GM21390 (cell line): ENCODE measurements at regions not wholly inside any gene's neighbourhood (a gene's known extent, or its start where the extent isn't known, plus 50 kb on each side); places are given as distances from the start of the nearest gene placed in this dataset.
"Not testable (repeated sequence)": the region's sequence is repeated elsewhere in the genome, so short reads cannot be mapped to it uniquely, and the experiment has no call there.

ENCODE experiments used
- ATAC-seq: cut with Tn5 transposase; IDR thresholded peaks from one replicate; pipeline ENCODE4 v1.9.1; 2021; ENCODE audit not compliant: unreplicated experiment

- ATAC-seq, result no peak
These were observed 679.4 kb downstream of the TOX3 start for GRCh38 chr16:51867386-51868065.

- ATAC-seq, result no peak
These were observed 682.4 kb downstream of the TOX3 start for GRCh38 chr16:51864575-51864974.

GRCh38 chr16:51854401-51854951, 692.5 kb downstream of the TOX3 start:
- no peak for ATAC-seq

- ATAC-seq, result no peak
These were observed 693.4 kb downstream of the TOX3 start for GRCh38 chr16:51853586-51853985.

- no peak for ATAC-seq
These were observed 694.1 kb downstream of the TOX3 start for GRCh38 chr16:51852892-51853291.

GRCh38 chr16:51851111-51851510, 695.8 kb downstream of the TOX3 start:
- ATAC-seq, result no peak

GRCh38 chr16:51849715-51850114, 697.2 kb downstream of the TOX3 start:
- no peak for ATAC-seq

GRCh38 chr16:51845586-51846305, 694.7 kb upstream of the SALL1 start:
- ATAC-seq, result no peak

- ATAC-seq, result no peak
These were observed 688.8 kb upstream of the SALL1 start for GRCh38 chr16:51839727-51840462.

GRCh38 chr16:51834794-51835193, 683.7 kb upstream of the SALL1 start:
- no peak for ATAC-seq

GRCh38 chr16:51834133-51834532, 683.1 kb upstream of the SALL1 start:
- ATAC-seq, result no peak

- ATAC-seq, result no peak
These were observed 680.7 kb upstream of the SALL1 start for GRCh38 chr16:51831595-51832367.

- not testable (repeated sequence) for ATAC-seq
These were observed 680.0 kb upstream of the SALL1 start for GRCh38 chr16:51831034-51831433.

GRCh38 chr16:51825779-51826178, 674.7 kb upstream of the SALL1 start:
- ATAC-seq, result no peak

GRCh38 chr16:51822471-51822870, 671.4 kb upstream of the SALL1 start:
- ATAC-seq, result no peak

GRCh38 chr16:51821527-51821926, 670.5 kb upstream of the SALL1 start:
- ATAC-seq, result no peak

- no peak for ATAC-seq
These were observed 669.1 kb upstream of the SALL1 start for GRCh38 chr16:51820176-51820575.

- no peak for ATAC-seq
These were observed 667.4 kb upstream of the SALL1 start for GRCh38 chr16:51818342-51818944.

GRCh38 chr16:51816929-51817328, 665.9 kb upstream of the SALL1 start:
- ATAC-seq, result no peak

- ATAC-seq, result no peak
These were observed 664.5 kb upstream of the SALL1 start for GRCh38 chr16:51815523-51815922.
